ENCODE measurements at regions not wholly inside any gene's neighbourhood (a gene's known extent, or its start where the extent isn't known, plus 50 kb on each side); places are given as distances from the start of the nearest gene placed in this dataset.

GRCh38 chr5:124438026-124438902 is 308.2 kb downstream of the ZNF608 start:
- TF ChIP-seq CSRNP3 (CRISPR knock-in tag; IDR thresholded peaks at IDR 0.05) (no peak), ZFP30 (CRISPR knock-in tag; IDR thresholded peaks at IDR 0.05) (no peak), GLIS3 (CRISPR knock-in tag; IDR thresholded peaks at IDR 0.05) (no peak), BACH2 (CRISPR knock-in tag; IDR thresholded peaks at IDR 0.05; ENCODE audit: borderline replicate concordance) (no peak), ESRRG (CRISPR knock-in tag; IDR thresholded peaks at IDR 0.05) (no peak), ZFP3 (CRISPR knock-in tag; IDR thresholded peaks at IDR 0.05) (no peak), OSR1 (CRISPR knock-in tag; IDR thresholded peaks at IDR 0.05) (no peak)
- no peak for ATAC-seq

DNA sequence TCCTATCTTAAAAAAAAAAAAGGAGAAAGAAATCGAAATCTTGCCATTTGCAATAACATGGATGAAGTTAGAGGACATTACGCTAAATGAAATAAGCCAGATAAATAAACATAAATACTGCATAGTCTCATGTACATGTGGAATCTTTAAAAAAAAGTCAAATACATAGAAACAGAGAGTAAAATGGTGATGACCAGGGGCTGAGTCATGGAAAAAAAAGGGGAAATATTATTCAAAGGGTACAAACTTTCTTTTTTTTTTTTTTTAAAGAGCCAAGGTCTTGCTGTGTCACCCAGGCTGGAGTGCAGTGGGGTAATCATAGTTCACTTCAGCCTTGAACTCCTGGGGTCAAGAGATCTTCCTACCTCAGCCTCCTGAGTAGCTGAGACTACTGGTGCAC is 310.1 kb downstream of the ZNF608 start:
- ATAC-seq: no peak

GRCh38 chr5:124433170-124433569 is 313.3 kb downstream of the ZNF608 start:
- TF ChIP-seq RARB (CRISPR knock-in tag; IDR thresholded peaks at IDR 0.05): no peak
- no peak for TF ChIP-seq GLIS3 (CRISPR knock-in tag; IDR thresholded peaks at IDR 0.05)
- TF ChIP-seq ZFP3 (CRISPR knock-in tag; IDR thresholded peaks at IDR 0.05): no peak
- no peak for TF ChIP-seq ZFP30 (CRISPR knock-in tag; IDR thresholded peaks at IDR 0.05)
- no peak for TF ChIP-seq ESRRG (CRISPR knock-in tag; IDR thresholded peaks at IDR 0.05)
- TF ChIP-seq ISL1 (CRISPR knock-in tag; IDR thresholded peaks at IDR 0.05): no peak
- TF ChIP-seq, protein P1, sequence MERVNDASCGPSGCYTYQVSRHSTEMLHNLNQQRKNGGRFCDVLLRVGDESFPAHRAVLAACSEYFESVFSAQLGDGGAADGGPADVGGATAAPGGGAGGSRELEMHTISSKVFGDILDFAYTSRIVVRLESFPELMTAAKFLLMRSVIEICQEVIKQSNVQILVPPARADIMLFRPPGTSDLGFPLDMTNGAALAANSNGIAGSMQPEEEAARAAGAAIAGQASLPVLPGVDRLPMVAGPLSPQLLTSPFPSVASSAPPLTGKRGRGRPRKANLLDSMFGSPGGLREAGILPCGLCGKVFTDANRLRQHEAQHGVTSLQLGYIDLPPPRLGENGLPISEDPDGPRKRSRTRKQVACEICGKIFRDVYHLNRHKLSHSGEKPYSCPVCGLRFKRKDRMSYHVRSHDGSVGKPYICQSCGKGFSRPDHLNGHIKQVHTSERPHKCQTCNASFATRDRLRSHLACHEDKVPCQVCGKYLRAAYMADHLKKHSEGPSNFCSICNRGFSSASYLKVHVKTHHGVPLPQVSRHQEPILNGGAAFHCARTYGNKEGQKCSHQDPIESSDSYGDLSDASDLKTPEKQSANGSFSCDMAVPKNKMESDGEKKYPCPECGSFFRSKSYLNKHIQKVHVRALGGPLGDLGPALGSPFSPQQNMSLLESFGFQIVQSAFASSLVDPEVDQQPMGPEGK (CRISPR knock-in tag; IDR thresholded peaks at IDR 0.05; ENCODE audit: borderline replicate concordance): no peak
- no peak for TF ChIP-seq POU6F1 (CRISPR knock-in tag; IDR thresholded peaks at IDR 0.05; ENCODE audit: borderline replicate concordance, low read depth)
- no peak for TF ChIP-seq ARNTL (CRISPR knock-in tag; IDR thresholded peaks at IDR 0.05; ENCODE audit: borderline replicate concordance, low read depth)
- TF ChIP-seq OSR1 (CRISPR knock-in tag; IDR thresholded peaks at IDR 0.05): no peak
- no peak for ATAC-seq

More for the DNA sequence above, 310.1 kb downstream of the ZNF608 start:
- no peak for TF ChIP-seq OSR1 (CRISPR knock-in tag; IDR thresholded peaks at IDR 0.05)

GRCh38 chr5:124421584-124421983 is 324.9 kb downstream of the ZNF608 start:
- TF ChIP-seq ZNF70 (CRISPR knock-in tag; IDR thresholded peaks at IDR 0.05): no peak
- TF ChIP-seq ZNF565 (CRISPR knock-in tag; conservative IDR thresholded peaks at IDR 0.05; ENCODE audit: low read depth): no peak
- ATAC-seq: no peak

DNA sequence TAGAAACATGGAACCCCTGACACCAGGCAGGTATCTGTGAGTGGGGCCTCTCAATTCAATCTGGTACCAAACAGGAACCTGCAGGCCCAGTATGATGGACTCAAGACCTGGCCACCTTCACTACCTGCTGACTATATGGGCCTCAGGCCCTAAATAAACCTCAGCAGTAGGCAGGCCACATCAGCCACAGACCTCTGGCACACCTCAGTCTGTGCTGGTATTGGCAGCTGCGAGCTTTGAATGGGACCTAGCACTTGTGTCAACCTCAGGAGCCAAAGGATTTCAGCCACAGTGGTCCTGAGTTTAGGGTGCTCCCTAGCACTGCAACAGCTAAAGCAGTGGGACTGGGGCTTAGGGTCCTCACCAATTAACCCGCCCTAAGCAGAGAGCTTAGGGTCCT is 325.5 kb downstream of the ZNF608 start:
- TF ChIP-seq ISL1 (CRISPR knock-in tag; IDR thresholded peaks at IDR 0.05) (no peak), PPARA (CRISPR knock-in tag; IDR thresholded peaks at IDR 0.05; ENCODE audit: borderline replicate concordance) (no peak), TCF4 (CRISPR knock-in tag; IDR thresholded peaks at IDR 0.05; ENCODE audit: borderline replicate concordance) (no peak), ZNF8 (CRISPR knock-in tag; IDR thresholded peaks at IDR 0.05) (no peak), ZFP30 (CRISPR knock-in tag; IDR thresholded peaks at IDR 0.05) (no peak), CSRNP3 (CRISPR knock-in tag; IDR thresholded peaks at IDR 0.05) (no peak), OSR1 (CRISPR knock-in tag; IDR thresholded peaks at IDR 0.05) (no peak), ZNF70 (CRISPR knock-in tag; IDR thresholded peaks at IDR 0.05) (no peak), GLIS3 (CRISPR knock-in tag; IDR thresholded peaks at IDR 0.05) (no peak), ZC3H10 (CRISPR knock-in tag; IDR thresholded peaks at IDR 0.05) (no peak), ZFP3 (CRISPR knock-in tag; IDR thresholded peaks at IDR 0.05) (no peak), SNAI2 (CRISPR knock-in tag; IDR thresholded peaks at IDR 0.05) (no peak)
- TF ChIP-seq, protein P2, sequence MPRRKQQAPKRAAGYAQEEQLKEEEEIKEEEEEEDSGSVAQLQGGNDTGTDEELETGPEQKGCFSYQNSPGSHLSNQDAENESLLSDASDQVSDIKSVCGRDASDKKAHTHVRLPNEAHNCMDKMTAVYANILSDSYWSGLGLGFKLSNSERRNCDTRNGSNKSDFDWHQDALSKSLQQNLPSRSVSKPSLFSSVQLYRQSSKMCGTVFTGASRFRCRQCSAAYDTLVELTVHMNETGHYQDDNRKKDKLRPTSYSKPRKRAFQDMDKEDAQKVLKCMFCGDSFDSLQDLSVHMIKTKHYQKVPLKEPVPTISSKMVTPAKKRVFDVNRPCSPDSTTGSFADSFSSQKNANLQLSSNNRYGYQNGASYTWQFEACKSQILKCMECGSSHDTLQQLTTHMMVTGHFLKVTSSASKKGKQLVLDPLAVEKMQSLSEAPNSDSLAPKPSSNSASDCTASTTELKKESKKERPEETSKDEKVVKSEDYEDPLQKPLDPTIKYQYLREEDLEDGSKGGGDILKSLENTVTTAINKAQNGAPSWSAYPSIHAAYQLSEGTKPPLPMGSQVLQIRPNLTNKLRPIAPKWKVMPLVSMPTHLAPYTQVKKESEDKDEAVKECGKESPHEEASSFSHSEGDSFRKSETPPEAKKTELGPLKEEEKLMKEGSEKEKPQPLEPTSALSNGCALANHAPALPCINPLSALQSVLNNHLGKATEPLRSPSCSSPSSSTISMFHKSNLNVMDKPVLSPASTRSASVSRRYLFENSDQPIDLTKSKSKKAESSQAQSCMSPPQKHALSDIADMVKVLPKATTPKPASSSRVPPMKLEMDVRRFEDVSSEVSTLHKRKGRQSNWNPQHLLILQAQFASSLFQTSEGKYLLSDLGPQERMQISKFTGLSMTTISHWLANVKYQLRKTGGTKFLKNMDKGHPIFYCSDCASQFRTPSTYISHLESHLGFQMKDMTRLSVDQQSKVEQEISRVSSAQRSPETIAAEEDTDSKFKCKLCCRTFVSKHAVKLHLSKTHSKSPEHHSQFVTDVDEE (CRISPR knock-in tag; IDR thresholded peaks at IDR 0.05): no peak
- TF ChIP-seq, protein P3, sequence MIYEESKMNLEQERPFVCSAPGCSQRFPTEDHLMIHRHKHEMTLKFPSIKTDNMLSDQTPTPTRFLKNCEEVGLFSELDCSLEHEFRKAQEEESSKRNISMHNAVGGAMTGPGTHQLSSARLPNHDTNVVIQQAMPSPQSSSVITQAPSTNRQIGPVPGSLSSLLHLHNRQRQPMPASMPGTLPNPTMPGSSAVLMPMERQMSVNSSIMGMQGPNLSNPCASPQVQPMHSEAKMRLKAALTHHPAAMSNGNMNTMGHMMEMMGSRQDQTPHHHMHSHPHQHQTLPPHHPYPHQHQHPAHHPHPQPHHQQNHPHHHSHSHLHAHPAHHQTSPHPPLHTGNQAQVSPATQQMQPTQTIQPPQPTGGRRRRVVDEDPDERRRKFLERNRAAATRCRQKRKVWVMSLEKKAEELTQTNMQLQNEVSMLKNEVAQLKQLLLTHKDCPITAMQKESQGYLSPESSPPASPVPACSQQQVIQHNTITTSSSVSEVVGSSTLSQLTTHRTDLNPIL (CRISPR knock-in tag; IDR thresholded peaks at IDR 0.05; ENCODE audit: low read depth): no peak
- no peak for ATAC-seq
